GM12892 (cell line): ENCODE measurements at regions not wholly inside any gene's neighbourhood (a gene's known extent, or its start where the extent isn't known, plus 50 kb on each side); places are given as distances from the start of the nearest gene placed in this dataset.

Experiments used
- POLR2A ChIP-seq: IDR thresholded peaks from 2 replicates; pipeline ENCODE4 v1.6.1; 2011; ENCODE audit warnings: low read depth, low read length, control low read depth
- POLR2AphosphoS5 ChIP-seq: IDR thresholded peaks from 2 replicates; pipeline ENCODE4 v1.6.1; 2011; ENCODE audit warnings: low read depth, low read length, control low read depth

DNA sequence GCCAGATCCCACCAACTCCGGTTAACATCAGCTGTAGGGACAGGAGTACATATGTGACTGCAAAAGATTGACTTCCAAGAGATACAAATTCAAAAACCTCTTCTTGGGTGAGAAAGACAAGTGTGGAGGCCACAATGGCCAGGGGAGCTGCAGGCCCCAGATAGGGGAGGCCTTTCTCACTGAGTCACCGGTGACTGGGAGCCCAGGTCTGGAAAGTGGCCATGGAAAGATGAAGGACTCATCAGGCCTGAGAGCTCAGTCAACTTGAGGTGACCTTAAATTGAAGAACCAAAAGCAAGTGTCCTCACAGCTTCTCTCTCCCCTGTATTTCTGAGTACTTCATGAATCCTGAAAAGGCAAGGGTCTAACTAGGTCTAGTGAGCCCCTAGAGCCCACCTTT lies 90.4 kb upstream of the CLPB start:
- no peak for TF ChIP-seq POLR2AphosphoS5
- TF ChIP-seq POLR2A, result no peak
